Trophoblast cell (in vitro differentiated cells and primary cell): ENCODE measurements at regions not wholly inside any gene's neighbourhood (a gene's known extent, or its start where the extent isn't known, plus 50 kb on each side); places are given as distances from the start of the nearest gene placed in this dataset.
"Not testable (repeated sequence)": the region's sequence is repeated elsewhere in the genome, so short reads cannot be mapped to it uniquely, and the experiment has no call there.

Experiments
- DNase-seq, 2 donors: peaks; one replicate each; pipeline ENCODE4 v3.0.0-alpha.2; 2016
- H2AFZ ChIP-seq: 2 replicates; pipeline ENCODE4 v1.6.1; 2013; ENCODE audit warnings: low read length, moderate library complexity, mild to moderate bottlenecking; ENCODE audit not compliant: insufficient read depth, poor library complexity
- H2AK5ac ChIP-seq: 2 replicates; pipeline ENCODE4 v1.6.1; 2013; ENCODE audit warnings: mild to moderate bottlenecking, low read length
- H2BK120ac ChIP-seq: 2 replicates; pipeline ENCODE4 v1.6.1; 2013; ENCODE audit warnings: low read length, mild to moderate bottlenecking, moderate library complexity; ENCODE audit not compliant: insufficient read depth, poor library complexity
- H2BK12ac ChIP-seq: 2 replicates; pipeline ENCODE4 v1.6.1; 2013; ENCODE audit warnings: mild to moderate bottlenecking, low read length, moderate library complexity
- H2BK5ac ChIP-seq: 2 replicates; pipeline ENCODE4 v1.6.1; 2013; ENCODE audit warnings: low read length, low read depth, moderate library complexity, mild to moderate bottlenecking; ENCODE audit not compliant: poor library complexity
- H3K14ac ChIP-seq: 2 replicates; pipeline ENCODE4 v1.6.1; 2013; ENCODE audit warnings: mild to moderate bottlenecking, low read length
- H3K18ac ChIP-seq: 2 replicates; pipeline ENCODE4 v1.6.1; 2013; ENCODE audit warnings: mild to moderate bottlenecking, low read length
- H3K23ac ChIP-seq: 2 replicates; pipeline ENCODE4 v1.6.1; 2013; ENCODE audit warnings: low read length
- H3K27ac ChIP-seq: 2 replicates; pipeline ENCODE4 v1.5.1; 2013; ENCODE audit warnings: low read depth, mild to moderate bottlenecking, inconsistent platforms, low read length, moderate library complexity
- H3K27me3 ChIP-seq: 2 replicates; pipeline ENCODE4 v1.6.1; 2013; ENCODE audit warnings: inconsistent platforms, mild to moderate bottlenecking, low read length, moderate library complexity; ENCODE audit not compliant: insufficient read depth
- H3K36me3 ChIP-seq, 2 experiments: 1 replicate in 1 of 2; 2 replicates in 1 of 2; pipeline ENCODE4 v1.6.1; 2013; ENCODE audit warnings: low read length in 2 of 2, mild to moderate bottlenecking in 2 of 2, moderate library complexity in 1 of 2; ENCODE audit not compliant: insufficient read depth in 2 of 2, control insufficient read depth in 1 of 2
- H3K4ac ChIP-seq: 2 replicates; pipeline ENCODE4 v1.6.1; 2013; ENCODE audit warnings: low read depth, mild to moderate bottlenecking, low read length, moderate library complexity
- H3K4me1 ChIP-seq, 2 experiments: 1 replicate in 1 of 2; 2 replicates in 1 of 2; pipeline ENCODE4 v1.6.1; 2013; ENCODE audit warnings: low read length in 2 of 2, mild to moderate bottlenecking in 2 of 2, moderate library complexity in 1 of 2; ENCODE audit not compliant: insufficient read depth in 2 of 2, control insufficient read depth in 1 of 2
- H3K4me2 ChIP-seq: 2 replicates; pipeline ENCODE4 v1.6.1; 2013; ENCODE audit warnings: inconsistent platforms, mild to moderate bottlenecking, low read length, moderate library complexity
- H3K4me3 ChIP-seq: 2 replicates; pipeline ENCODE4 v1.5.1; 2013; ENCODE audit warnings: mild to moderate bottlenecking, low read depth, low read length, inconsistent platforms
- H3K79me1 ChIP-seq: one replicate; pipeline ENCODE4 v1.6.1; 2013; ENCODE audit warnings: low read length
- H3K79me2 ChIP-seq: 2 replicates; pipeline ENCODE4 v1.6.1; 2013; ENCODE audit warnings: low read length, mild to moderate bottlenecking; ENCODE audit not compliant: control insufficient read depth, insufficient read depth, poor library complexity
- H3K9ac ChIP-seq: 2 replicates; pipeline ENCODE4 v1.6.1; 2013; ENCODE audit warnings: mild to moderate bottlenecking, low read length
- H3K9me3 ChIP-seq: 2 replicates; pipeline ENCODE4 v1.6.1; 2013; ENCODE audit warnings: low read depth, mild to moderate bottlenecking, control low read depth, inconsistent platforms, low read length; ENCODE audit not compliant: insufficient read depth
- H4K12ac ChIP-seq: 2 replicates; pipeline ENCODE4 v1.6.1; 2013; ENCODE audit warnings: low read depth, mild to moderate bottlenecking, low read length, moderate library complexity
- H4K8ac ChIP-seq: 2 replicates; pipeline ENCODE4 v1.6.1; 2013; ENCODE audit warnings: low read depth, mild to moderate bottlenecking, low read length, moderate library complexity
- H4K91ac ChIP-seq: one replicate; pipeline ENCODE4 v1.6.1; 2013; ENCODE audit warnings: low read depth, mild to moderate bottlenecking, low read length, moderate library complexity
- WGBS: extraction: QIAGEN DNeasy Blood & Tissue Kit; methylation state at CpG from one replicate; pipeline ENCODE4 v1.1.7; 2013; ENCODE audit warnings: missing lambda C conversion rate; ENCODE audit not compliant: insufficient read length, insufficient coverage; ENCODE audit errors: extremely low coverage; 5-methylcytosine and 5-hydroxymethylcytosine counted together

DNA sequence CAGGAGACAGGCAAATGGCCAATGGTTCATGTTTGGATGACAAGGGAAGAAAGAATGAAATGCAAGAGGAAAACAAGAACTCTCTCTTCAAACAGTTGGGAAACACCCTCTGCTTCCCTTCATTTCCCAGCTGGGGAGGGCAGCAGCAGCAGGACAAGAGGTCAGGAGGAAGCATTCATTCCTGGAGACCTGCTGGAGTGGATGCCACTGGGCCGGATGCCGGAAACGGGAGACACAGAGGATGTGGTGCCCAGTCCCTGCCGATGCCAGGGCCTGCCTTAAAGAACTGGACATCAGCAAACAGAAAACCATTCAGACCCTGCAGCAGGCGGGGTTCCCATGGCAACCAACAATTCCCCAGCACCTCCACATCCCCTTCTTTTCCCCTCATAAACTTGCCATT lies 102.3 kb upstream of the ZNF648 start:
- H3K27me3 ChIP-seq, result no peaks in the 10 kb centered on the region
- no peaks in the 10 kb centered on the region for H3K4me1 ChIP-seq
- no CpG with 5 or more reads among the region's 5 CpGs for WGBS
- H2BK5ac ChIP-seq, result no peak overlapping the region
- H3K9me3 ChIP-seq, result no peaks in the 10 kb centered on the region
- no peak overlapping the region for H4K12ac ChIP-seq
- no peaks in the 10 kb centered on the region for H3K79me2 ChIP-seq
- DNase-seq, result no peak
- H3K36me3 ChIP-seq, result no peaks in the 10 kb centered on the region
- H3K14ac ChIP-seq, result no peak overlapping the region
- H3K79me1 ChIP-seq, result no peaks in the 10 kb centered on the region
- H2AFZ ChIP-seq, result no peak overlapping the region
- H3K18ac ChIP-seq, result no peak overlapping the region
- H4K91ac ChIP-seq, result no peak overlapping the region
- H3K27ac ChIP-seq, result no peak overlapping the region
- no peak overlapping the region for H3K9ac ChIP-seq
- H3K23ac ChIP-seq, result no peak overlapping the region
- H3K4me2 ChIP-seq, result no peak overlapping the region
- H2BK120ac ChIP-seq, result no peak overlapping the region
- no peak overlapping the region for H4K8ac ChIP-seq
- no peak overlapping the region for H2BK12ac ChIP-seq
- no peak overlapping the region for H2AK5ac ChIP-seq
- H3K4ac ChIP-seq, result no peak overlapping the region
- H3K4me3 ChIP-seq, result no peak overlapping the region

GRCh38 chr1:182159443-182159842 lies 97.9 kb upstream of the ZNF648 start:
- no peaks in the 10 kb centered on the region for H3K9me3 ChIP-seq
- H2BK120ac ChIP-seq, result no peak overlapping the region
- no peak overlapping the region for H3K23ac ChIP-seq
- H2BK12ac ChIP-seq, result no peak overlapping the region
- H3K4me1 ChIP-seq, result no peaks in the 10 kb centered on the region
- no peaks in the 10 kb centered on the region for H3K79me2 ChIP-seq
- no peak overlapping the region for H3K9ac ChIP-seq
- no peak for DNase-seq
- H3K4ac ChIP-seq, result no peak overlapping the region
- H3K14ac ChIP-seq, result no peak overlapping the region
- no peak overlapping the region for H4K12ac ChIP-seq
- no peak overlapping the region for H3K27ac ChIP-seq
- no peak overlapping the region for H2BK5ac ChIP-seq
- no peak overlapping the region for H4K8ac ChIP-seq
- H3K4me3 ChIP-seq, result no peak overlapping the region
- no peak overlapping the region for H3K4me2 ChIP-seq
- no peaks in the 10 kb centered on the region for H3K27me3 ChIP-seq
- no peaks in the 10 kb centered on the region for H3K79me1 ChIP-seq
- no peak overlapping the region for H3K18ac ChIP-seq
- H4K91ac ChIP-seq, result no peak overlapping the region
- no peak overlapping the region for H2AK5ac ChIP-seq
- no peak overlapping the region for H2AFZ ChIP-seq
- H3K36me3 ChIP-seq, result no peaks in the 10 kb centered on the region

DNA sequence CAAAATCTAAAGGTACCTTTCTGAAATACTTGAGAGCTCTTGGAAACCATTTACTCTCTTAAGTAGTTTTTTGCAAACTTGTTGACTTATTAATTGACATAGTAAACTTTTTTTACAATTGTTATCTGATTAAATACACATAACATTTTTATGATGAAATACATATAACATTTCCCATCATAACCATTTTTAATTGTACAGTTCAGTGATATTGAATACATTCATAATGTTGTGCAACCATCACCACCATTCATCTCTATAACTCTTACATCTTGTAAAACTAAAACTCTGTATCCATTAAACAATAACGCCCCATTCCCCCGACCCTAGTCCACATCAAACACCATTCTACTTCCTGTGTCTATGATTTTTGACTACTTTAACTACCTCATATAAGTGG lies 95.7 kb upstream of the ZNF648 start:
- no peak overlapping the region for H2BK120ac ChIP-seq
- no peaks in the 10 kb centered on the region for H3K36me3 ChIP-seq
- H3K18ac ChIP-seq, result no peak overlapping the region
- 100% methylated on average over 2 of the region's 2 CpGs for WGBS
- H4K8ac ChIP-seq, result no peak overlapping the region
- H3K14ac ChIP-seq, result no peak overlapping the region
- H3K27me3 ChIP-seq, result no peaks in the 10 kb centered on the region
- H3K4me1 ChIP-seq, result no peaks in the 10 kb centered on the region
- no peak overlapping the region for H3K27ac ChIP-seq
- H2BK5ac ChIP-seq, result no peak overlapping the region
- H2AFZ ChIP-seq, result no peak overlapping the region
- H3K4me2 ChIP-seq, result no peak overlapping the region
- no peak overlapping the region for H3K9ac ChIP-seq
- H2AK5ac ChIP-seq, result no peak overlapping the region
- H3K79me1 ChIP-seq, result no peaks in the 10 kb centered on the region
- no peak overlapping the region for H4K12ac ChIP-seq
- H3K79me2 ChIP-seq, result no peaks in the 10 kb centered on the region
- no peak overlapping the region for H4K91ac ChIP-seq
- no peak overlapping the region for H3K4ac ChIP-seq
- no peaks in the 10 kb centered on the region for H3K9me3 ChIP-seq
- H2BK12ac ChIP-seq, result no peak overlapping the region
- DNase-seq, result no peak
- H3K4me3 ChIP-seq, result no peak overlapping the region
- H3K23ac ChIP-seq, result no peak overlapping the region

DNA sequence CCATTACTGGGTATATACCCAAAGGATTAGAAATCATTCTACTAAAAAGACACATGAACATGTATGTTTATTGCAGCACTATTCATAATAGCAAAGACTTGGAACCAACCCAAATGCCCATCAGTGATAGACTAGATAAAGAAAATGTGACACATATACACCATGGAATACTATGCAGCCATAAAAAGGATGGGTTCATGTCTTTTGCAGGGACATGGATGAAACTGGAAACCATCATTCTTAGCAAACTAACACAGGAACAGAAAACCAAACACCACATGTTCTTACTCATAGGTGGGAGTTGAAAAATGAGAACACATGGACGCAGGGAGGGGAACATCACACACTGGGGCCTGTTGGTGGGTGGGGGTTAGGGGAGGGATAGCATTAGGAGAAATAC lies 92.9 kb upstream of the ZNF648 start:
- H3K4me3 ChIP-seq, H3K79me1 ChIP-seq, H2BK120ac ChIP-seq, H2BK5ac ChIP-seq, H4K8ac ChIP-seq, H3K4me1 ChIP-seq, H3K9ac ChIP-seq, H4K12ac ChIP-seq, H3K23ac ChIP-seq, DNase-seq, H3K27me3 ChIP-seq, H2BK12ac ChIP-seq, H3K18ac ChIP-seq, H3K36me3 ChIP-seq, H4K91ac ChIP-seq, H3K4ac ChIP-seq, H3K79me2 ChIP-seq, H3K14ac ChIP-seq, H2AFZ ChIP-seq, H2AK5ac ChIP-seq, H3K27ac ChIP-seq, H3K9me3 ChIP-seq, H3K4me2 ChIP-seq: not testable (repeated sequence)
- WGBS, result no CpG with 5 or more reads among the region's 1 CpG
